ENCODE measurements at regions not wholly inside any gene's neighbourhood (a gene's known extent, or its start where the extent isn't known, plus 50 kb on each side); places are given as distances from the start of the nearest gene placed in this dataset.
"Not testable (repeated sequence)": the region's sequence is repeated elsewhere in the genome, so short reads cannot be mapped to it uniquely, and the experiment has no call there.

- in situ Hi-C loops (cut with HindIII; ENCODE audit: low pct_unique_long_range_greater_than_20kb, low sequenced_read_pairs): no loop called here
- DNase-seq (ENCODE audit: low read depth, low spot score): no peak
Measured at GRCh38 chr3:22443571-22444233, 692.7 kb upstream of the ZNF385D start.

- DNase-seq (ENCODE audit: low read depth, low spot score); in situ Hi-C loops (cut with HindIII; ENCODE audit: low pct_unique_long_range_greater_than_20kb, low sequenced_read_pairs): not testable (repeated sequence)
Measured at GRCh38 chr3:22445336-22445735, 694.3 kb upstream of the ZNF385D start.

- no peak for DNase-seq (ENCODE audit: low read depth, low spot score)
- in situ Hi-C loops (cut with HindIII; ENCODE audit: low pct_unique_long_range_greater_than_20kb, low sequenced_read_pairs): no loop called here
Measured at GRCh38 chr3:22450786-22451400, 699.9 kb upstream of the ZNF385D start.

- DNase-seq (ENCODE audit: low read depth, low spot score): no peak
- in situ Hi-C loops (cut with HindIII; ENCODE audit: low pct_unique_long_range_greater_than_20kb, low sequenced_read_pairs): no loop called here
Measured at GRCh38 chr3:22451501-22451900, 700.5 kb upstream of the ZNF385D start.

GRCh38 chr3:22453906-22454535, 703.0 kb upstream of the ZNF385D start:
- in situ Hi-C loops (cut with HindIII; ENCODE audit: low pct_unique_long_range_greater_than_20kb, low sequenced_read_pairs): no loop called here
- DNase-seq (ENCODE audit: low read depth, low spot score): no peak

GRCh38 chr3:22469995-22470394, 719.0 kb upstream of the ZNF385D start:
- DNase-seq (ENCODE audit: low read depth, low spot score): no peak
- in situ Hi-C loops (cut with HindIII; ENCODE audit: low pct_unique_long_range_greater_than_20kb, low sequenced_read_pairs): no loop called here

GRCh38 chr3:22471557-22471956, 720.5 kb upstream of the ZNF385D start:
- in situ Hi-C loops (cut with HindIII; ENCODE audit: low pct_unique_long_range_greater_than_20kb, low sequenced_read_pairs): no loop called here
- DNase-seq (ENCODE audit: low read depth, low spot score): no peak

GRCh38 chr3:22474706-22475445, 723.9 kb upstream of the ZNF385D start:
- DNase-seq (ENCODE audit: low read depth, low spot score): no peak
- in situ Hi-C loops (cut with HindIII; ENCODE audit: low pct_unique_long_range_greater_than_20kb, low sequenced_read_pairs): no loop called here

GRCh38 chr3:22475665-22476240, 724.7 kb upstream of the ZNF385D start:
- in situ Hi-C loops (cut with HindIII; ENCODE audit: low pct_unique_long_range_greater_than_20kb, low sequenced_read_pairs): no loop called here
- no peak for DNase-seq (ENCODE audit: low read depth, low spot score)

GRCh38 chr3:22476976-22477375, 726.0 kb upstream of the ZNF385D start:
- no peak for DNase-seq (ENCODE audit: low read depth, low spot score)
- in situ Hi-C loops (cut with HindIII; ENCODE audit: low pct_unique_long_range_greater_than_20kb, low sequenced_read_pairs): no loop called here

- DNase-seq (ENCODE audit: low read depth, low spot score): no peak
- in situ Hi-C loops (cut with HindIII; ENCODE audit: low pct_unique_long_range_greater_than_20kb, low sequenced_read_pairs): no loop called here
Measured at GRCh38 chr3:22485954-22486353, 717.2 kb upstream of the UBE2E2 start.

GRCh38 chr3:22490747-22491146, 712.4 kb upstream of the UBE2E2 start:
- no peak for DNase-seq (ENCODE audit: low read depth, low spot score)
- in situ Hi-C loops (cut with HindIII; ENCODE audit: low pct_unique_long_range_greater_than_20kb, low sequenced_read_pairs): no loop called here

GRCh38 chr3:22491344-22491743, 711.8 kb upstream of the UBE2E2 start:
- DNase-seq (ENCODE audit: low read depth, low spot score): no peak
- in situ Hi-C loops (cut with HindIII; ENCODE audit: low pct_unique_long_range_greater_than_20kb, low sequenced_read_pairs): no loop called here

GRCh38 chr3:22492342-22492741, 710.8 kb upstream of the UBE2E2 start:
- in situ Hi-C loops (cut with HindIII; ENCODE audit: low pct_unique_long_range_greater_than_20kb, low sequenced_read_pairs): no loop called here

GRCh38 chr3:22495241-22495640, 707.9 kb upstream of the UBE2E2 start:
- DNase-seq (ENCODE audit: low read depth, low spot score): no peak
- in situ Hi-C loops (cut with HindIII; ENCODE audit: low pct_unique_long_range_greater_than_20kb, low sequenced_read_pairs): no loop called here

More at GRCh38 chr3:22492342-22492741, 710.8 kb upstream of the UBE2E2 start:
- no peak for DNase-seq (ENCODE audit: low read depth, low spot score)

GRCh38 chr3:22495791-22496190, 707.3 kb upstream of the UBE2E2 start:
- in situ Hi-C loops (cut with HindIII; ENCODE audit: low pct_unique_long_range_greater_than_20kb, low sequenced_read_pairs): no loop called here
- DNase-seq (ENCODE audit: low read depth, low spot score): no peak

GRCh38 chr3:22496641-22497040, 706.5 kb upstream of the UBE2E2 start:
- no peak for DNase-seq (ENCODE audit: low read depth, low spot score)
- in situ Hi-C loops (cut with HindIII; ENCODE audit: low pct_unique_long_range_greater_than_20kb, low sequenced_read_pairs): no loop called here

- in situ Hi-C loops (cut with HindIII; ENCODE audit: low pct_unique_long_range_greater_than_20kb, low sequenced_read_pairs): no loop called here
- no peak for DNase-seq (ENCODE audit: low read depth, low spot score)
Measured at GRCh38 chr3:22506871-22507270, 696.3 kb upstream of the UBE2E2 start.

Measured in SK-MEL-5 (cell line).